Prostate gland (tissue), 2 donors: ENCODE measurements at regions not wholly inside any gene's neighbourhood (a gene's known extent, or its start where the extent isn't known, plus 50 kb on each side); places are given as distances from the start of the nearest gene placed in this dataset.
"Not testable (repeated sequence)": the region's sequence is repeated elsewhere in the genome, so short reads cannot be mapped to it uniquely, and the experiment has no call there.

Experiments
- DNase-seq: peaks from one replicate; pipeline ENCODE4 v3.0.0-alpha.2; 2019; ENCODE audit warnings: low spot score
- H3K27ac ChIP-seq, 2 donors: fragments of 200-600 bp; sonication (generic); 2 replicates each; pipeline ENCODE4 v1.5.1; 2017 to 2019
- H3K27me3 ChIP-seq: fragments of 200-600 bp; sonication (generic); replicated peaks from 2 replicates; pipeline ENCODE4 v1.5.1; 2019; ENCODE audit not compliant: insufficient read depth
- H3K36me3 ChIP-seq, 2 donors: fragments of 200-600 bp; sonication (generic); 1 replicate in 1 of 2; 2 replicates in 1 of 2; pipeline versions ENCODE4 v1.5.1 to v1.8.1; 2017 to 2019
- H3K4me1 ChIP-seq: fragments of 200-600 bp; sonication (generic); replicated peaks from 2 replicates; pipeline ENCODE4 v1.5.1; 2019
- H3K4me3 ChIP-seq, 2 donors: fragments of 200-600 bp; sonication (generic); 2 replicates each; pipeline ENCODE4 v1.5.1; 2017 to 2019
- H3K9me3 ChIP-seq: fragments of 200-600 bp; sonication (generic); 2 replicates; pipeline ENCODE4 v1.5.1; 2017
- POLR2A ChIP-seq: fragments of 450-650 bp; IDR thresholded peaks from one replicate; pipeline ENCODE4 v1.6.1; 2016; ENCODE audit warnings: antibody characterized with exemption, mild to moderate bottlenecking
- POLR2AphosphoS5 ChIP-seq: sonication (generic); formaldehyde crosslinking; IDR thresholded peaks from one replicate; pipeline ENCODE4 v1.6.1; 2017; ENCODE audit warnings: antibody characterized with exemption
- WGBS: methylation state at CpG from one replicate; pipeline ENCODE4 v1.1.5; 2018; 5-methylcytosine and 5-hydroxymethylcytosine counted together
- intact Hi-C: fragments of 100-400 bp; cut with DNase I; formaldehyde crosslinking; loops from one replicate; pipeline ENCODE4 v1.14.2; 2022
- TF ChIP-seq, protein P1 (sequence below), 4 experiments: fragments of 200-600 bp in 2 of 4; fragments of 450-650 bp in 2 of 4; sonication (generic) in 2 of 4; IDR thresholded peaks; 1 replicate in 3 of 4; 2 replicates in 1 of 4; pipeline ENCODE4 v1.5.1; 2016 to 2019; ENCODE audit warnings: antibody characterized with exemption in 4 of 4, mild to moderate bottlenecking in 2 of 4, moderate library complexity in 2 of 4

DNA sequence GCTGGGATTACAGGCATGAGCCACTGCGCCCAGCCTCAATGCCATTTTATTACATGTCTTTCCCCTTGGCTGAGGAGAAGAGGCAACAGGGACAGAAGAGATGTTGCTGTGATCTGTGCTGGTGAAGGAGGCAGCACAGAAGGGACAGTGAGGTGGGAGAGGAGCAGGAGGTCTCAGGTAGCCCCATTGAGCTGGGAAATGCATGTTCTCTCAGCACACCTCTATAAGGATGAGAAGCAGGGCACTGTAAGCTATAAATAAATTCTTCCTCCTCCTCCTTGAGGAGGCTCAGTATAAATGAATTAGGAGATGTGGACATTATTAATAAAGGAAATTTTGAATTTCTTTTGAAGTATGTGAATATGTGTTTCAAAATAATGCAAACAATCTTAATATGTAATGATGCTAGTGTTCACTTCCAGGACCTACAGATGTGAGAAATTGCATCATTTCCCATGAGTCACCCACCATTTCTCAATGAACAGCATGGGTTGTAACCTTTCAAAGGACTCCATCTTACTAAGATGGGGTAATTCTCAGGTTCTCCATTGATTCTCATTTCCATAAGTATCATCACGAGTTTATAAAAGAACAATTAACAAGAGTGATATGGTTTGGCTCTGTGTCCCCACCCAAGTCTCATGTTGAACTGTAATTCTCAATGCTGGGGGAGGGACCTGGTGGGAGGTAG lies 88.9 kb upstream of the ODAD2 start:
- WGBS: 94% methylated on average over 2 of the region's 2 CpGs
- H3K9me3 ChIP-seq: no peaks in the 10 kb centered on the region
- no peak overlapping the region for H3K27ac ChIP-seq
- no peaks in the 10 kb centered on the region for H3K4me1 ChIP-seq
- H3K27me3 ChIP-seq: no peaks in the 10 kb centered on the region
- DNase-seq: no peak
- intact Hi-C loops: no loop called here
- H3K4me3 ChIP-seq: no peak overlapping the region
- no peak for TF ChIP-seq POLR2AphosphoS5
- TF ChIP-seq, protein P1, sequence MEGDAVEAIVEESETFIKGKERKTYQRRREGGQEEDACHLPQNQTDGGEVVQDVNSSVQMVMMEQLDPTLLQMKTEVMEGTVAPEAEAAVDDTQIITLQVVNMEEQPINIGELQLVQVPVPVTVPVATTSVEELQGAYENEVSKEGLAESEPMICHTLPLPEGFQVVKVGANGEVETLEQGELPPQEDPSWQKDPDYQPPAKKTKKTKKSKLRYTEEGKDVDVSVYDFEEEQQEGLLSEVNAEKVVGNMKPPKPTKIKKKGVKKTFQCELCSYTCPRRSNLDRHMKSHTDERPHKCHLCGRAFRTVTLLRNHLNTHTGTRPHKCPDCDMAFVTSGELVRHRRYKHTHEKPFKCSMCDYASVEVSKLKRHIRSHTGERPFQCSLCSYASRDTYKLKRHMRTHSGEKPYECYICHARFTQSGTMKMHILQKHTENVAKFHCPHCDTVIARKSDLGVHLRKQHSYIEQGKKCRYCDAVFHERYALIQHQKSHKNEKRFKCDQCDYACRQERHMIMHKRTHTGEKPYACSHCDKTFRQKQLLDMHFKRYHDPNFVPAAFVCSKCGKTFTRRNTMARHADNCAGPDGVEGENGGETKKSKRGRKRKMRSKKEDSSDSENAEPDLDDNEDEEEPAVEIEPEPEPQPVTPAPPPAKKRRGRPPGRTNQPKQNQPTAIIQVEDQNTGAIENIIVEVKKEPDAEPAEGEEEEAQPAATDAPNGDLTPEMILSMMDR (IDR thresholded peaks at IDR 0.05): no peak
- no peak for TF ChIP-seq POLR2A
- no peaks in the 10 kb centered on the region for H3K36me3 ChIP-seq

- H3K4me1 ChIP-seq, H3K27me3 ChIP-seq, H3K9me3 ChIP-seq, DNase-seq, intact Hi-C loops, H3K27ac ChIP-seq, H3K4me3 ChIP-seq, H3K36me3 ChIP-seq: not testable (repeated sequence)
- WGBS: 98% methylated on average over 2 of the region's 2 CpGs
Observed at GRCh38 chr10:28085760-28086159, 86.9 kb upstream of the ODAD2 start.

DNA sequence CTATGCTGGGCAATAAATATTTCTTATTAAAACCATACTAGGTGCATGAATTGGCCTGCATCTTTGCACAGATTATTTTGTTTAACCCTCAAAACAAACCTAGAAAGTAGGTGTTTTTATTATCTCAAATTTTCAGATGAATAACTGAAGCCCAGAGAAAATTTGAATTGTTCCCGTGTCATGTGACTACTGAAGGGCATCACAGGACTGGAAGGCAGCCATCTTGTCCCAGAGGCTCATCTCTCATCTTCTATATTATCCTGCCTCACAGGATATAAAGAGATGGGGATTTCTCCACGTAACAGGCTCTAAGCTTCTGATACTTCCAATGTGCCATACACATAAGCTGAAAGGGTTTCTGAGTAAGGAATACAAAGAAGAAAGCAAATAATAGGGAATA lies 84.0 kb upstream of the ODAD2 start:
- Histone ChIP-seq H3K4me1 (no peaks in the 10 kb centered on the region), H3K27ac (no peak overlapping the region), H3K4me3 (no peak overlapping the region), H3K9me3 (no peaks in the 10 kb centered on the region), H3K27me3 (no peaks in the 10 kb centered on the region), H3K36me3 (no peaks in the 10 kb centered on the region)
- intact Hi-C loops: no loop called here
- no peak for DNase-seq
- TF ChIP-seq POLR2A (no peak), POLR2AphosphoS5 (no peak)
- TF ChIP-seq, protein P1 (IDR thresholded peaks at IDR 0.05): no peak
- WGBS: 94% methylated on average over 2 of the region's 2 CpGs

DNA sequence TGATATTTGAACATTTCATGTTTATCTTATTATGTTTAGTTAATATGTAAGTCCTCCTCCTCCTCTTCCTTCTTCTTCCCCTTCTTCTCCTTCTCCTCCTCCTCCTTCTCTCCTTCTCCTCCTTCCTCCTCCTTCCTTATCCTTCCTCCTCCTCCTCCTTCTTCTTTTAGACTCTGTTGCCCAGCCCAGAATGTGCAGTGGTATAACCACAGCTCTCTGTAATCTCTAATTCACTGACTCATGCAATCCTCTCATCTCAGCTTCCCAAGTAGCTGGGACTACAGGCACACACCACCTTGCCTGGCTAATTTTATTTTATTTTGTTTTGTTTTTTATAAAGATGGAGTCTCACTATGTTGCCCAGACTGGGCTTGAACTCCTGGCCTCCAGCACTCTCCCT lies 83.4 kb upstream of the ODAD2 start:
- no peaks in the 10 kb centered on the region for H3K9me3 ChIP-seq
- no peak overlapping the region for H3K27ac ChIP-seq
- no peaks in the 10 kb centered on the region for H3K27me3 ChIP-seq
- no peaks in the 10 kb centered on the region for H3K4me1 ChIP-seq
- intact Hi-C loops: no loop called here
- DNase-seq: no peak
- no peak overlapping the region for H3K4me3 ChIP-seq
- no peaks in the 10 kb centered on the region for H3K36me3 ChIP-seq
- TF ChIP-seq POLR2A (no peak), POLR2AphosphoS5 (no peak)
- TF ChIP-seq, protein P1 (IDR thresholded peaks at IDR 0.05): no peak

DNA sequence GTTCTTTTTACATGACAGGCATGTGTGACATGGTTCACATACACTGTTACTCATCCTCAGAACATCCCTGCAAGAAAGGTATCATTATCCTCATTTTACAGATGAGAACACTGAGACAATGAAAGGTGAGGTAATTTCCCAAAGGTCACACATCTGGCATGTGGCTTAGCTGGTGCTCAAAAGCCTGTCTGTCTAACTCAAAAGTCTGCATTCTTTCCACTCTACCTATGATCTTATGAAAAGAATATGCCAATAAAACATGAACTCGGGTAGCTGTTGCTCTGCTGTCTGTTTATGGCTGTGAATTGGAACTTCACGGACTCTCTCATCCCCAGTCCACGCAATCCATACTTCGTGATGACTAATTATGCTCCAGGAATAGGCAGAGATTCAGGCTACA lies 79.0 kb upstream of the ODAD2 start:
- H3K36me3 ChIP-seq: no peaks in the 10 kb centered on the region
- TF ChIP-seq, protein P1 (IDR thresholded peaks at IDR 0.05): no peak
- no peak for TF ChIP-seq POLR2A
- no peak for TF ChIP-seq POLR2AphosphoS5
- no peak for DNase-seq
- WGBS: 62% methylated on average over 4 of the region's 4 CpGs
- H3K27me3 ChIP-seq: no peaks in the 10 kb centered on the region
- H3K9me3 ChIP-seq: no peaks in the 10 kb centered on the region
- intact Hi-C loops: no loop called here
- no peak overlapping the region for H3K4me3 ChIP-seq
- H3K4me1 ChIP-seq: no peaks in the 10 kb centered on the region
- H3K27ac ChIP-seq: no peak overlapping the region
